HuH-7.5 (cell line): ENCODE measurements at regions not wholly inside any gene's neighbourhood (a gene's known extent, or its start where the extent isn't known, plus 50 kb on each side); places are given as distances from the start of the nearest gene placed in this dataset.
"Not testable (repeated sequence)": the region's sequence is repeated elsewhere in the genome, so short reads cannot be mapped to it uniquely, and the experiment has no call there.

Experiments used
- DNase-seq: peaks from one replicate; pipeline ENCODE4 v3.0.0; 2011; ENCODE audit warnings: low spot score

DNA sequence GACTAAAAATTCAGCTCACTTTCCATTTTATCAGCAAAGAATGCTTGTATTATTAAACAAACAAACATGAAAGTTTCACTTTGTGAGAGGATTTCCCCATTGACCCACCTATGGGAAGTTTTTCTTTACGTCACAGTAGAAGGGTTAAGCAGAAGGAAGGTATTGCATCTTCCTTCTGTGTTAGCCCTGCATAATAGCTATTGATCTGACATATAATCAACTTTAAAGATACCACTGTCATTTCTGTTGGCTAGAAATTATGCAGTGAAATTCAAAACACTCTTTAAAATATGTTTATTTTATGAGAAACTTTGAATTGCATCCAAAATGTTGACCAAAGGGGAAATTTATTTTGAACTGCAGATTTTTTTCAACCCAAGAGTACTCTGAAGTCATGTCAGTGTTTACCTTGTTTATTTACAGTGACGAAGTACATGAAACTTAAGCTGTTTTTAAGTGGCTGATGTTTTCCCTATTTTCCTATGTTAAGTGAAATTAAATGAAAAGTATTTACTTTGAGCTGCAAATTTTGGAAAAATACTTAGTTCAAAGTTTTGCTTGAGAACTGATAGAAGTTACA, 566.4 kb downstream of the ZEB2 start:
- DNase-seq: no peak

DNA sequence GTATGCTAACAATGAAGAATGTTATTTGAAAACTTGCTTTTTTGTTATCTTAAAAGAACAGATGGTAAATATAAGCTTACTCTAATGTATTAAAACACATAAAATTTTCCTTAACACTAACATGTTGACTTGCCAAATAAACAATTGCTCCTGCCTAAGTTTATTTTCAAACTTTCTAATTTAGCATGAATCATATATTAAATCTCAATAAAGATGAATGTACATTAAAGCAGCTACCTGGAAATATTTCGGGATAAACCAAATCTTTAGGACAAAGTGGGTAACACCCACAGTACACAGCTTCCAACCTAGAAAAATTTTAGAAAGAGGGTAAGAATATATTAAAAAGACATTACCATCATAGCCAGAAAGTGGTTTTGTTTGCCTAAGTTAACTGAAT, 567.4 kb downstream of the ZEB2 start:
- no peak for DNase-seq

DNA sequence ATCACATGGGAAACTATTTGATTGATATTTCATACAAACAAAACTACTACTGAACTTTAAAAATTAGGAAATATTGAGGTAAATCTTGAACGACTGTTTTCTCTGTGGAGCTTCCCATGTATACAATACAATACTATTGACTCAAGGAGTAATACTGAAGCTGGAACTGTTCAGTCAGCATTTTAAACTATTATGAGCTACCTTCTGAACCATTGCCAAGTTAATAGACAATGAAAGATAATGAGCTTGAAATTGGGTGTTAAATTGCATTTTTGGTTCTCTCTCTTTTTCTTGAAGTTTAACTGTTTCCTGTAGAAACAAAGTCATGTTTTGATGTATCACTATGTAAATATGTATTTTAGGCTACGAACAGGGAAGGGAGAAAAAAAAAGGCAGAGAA, 569.2 kb downstream of the ZEB2 start:
- DNase-seq: no peak

DNA sequence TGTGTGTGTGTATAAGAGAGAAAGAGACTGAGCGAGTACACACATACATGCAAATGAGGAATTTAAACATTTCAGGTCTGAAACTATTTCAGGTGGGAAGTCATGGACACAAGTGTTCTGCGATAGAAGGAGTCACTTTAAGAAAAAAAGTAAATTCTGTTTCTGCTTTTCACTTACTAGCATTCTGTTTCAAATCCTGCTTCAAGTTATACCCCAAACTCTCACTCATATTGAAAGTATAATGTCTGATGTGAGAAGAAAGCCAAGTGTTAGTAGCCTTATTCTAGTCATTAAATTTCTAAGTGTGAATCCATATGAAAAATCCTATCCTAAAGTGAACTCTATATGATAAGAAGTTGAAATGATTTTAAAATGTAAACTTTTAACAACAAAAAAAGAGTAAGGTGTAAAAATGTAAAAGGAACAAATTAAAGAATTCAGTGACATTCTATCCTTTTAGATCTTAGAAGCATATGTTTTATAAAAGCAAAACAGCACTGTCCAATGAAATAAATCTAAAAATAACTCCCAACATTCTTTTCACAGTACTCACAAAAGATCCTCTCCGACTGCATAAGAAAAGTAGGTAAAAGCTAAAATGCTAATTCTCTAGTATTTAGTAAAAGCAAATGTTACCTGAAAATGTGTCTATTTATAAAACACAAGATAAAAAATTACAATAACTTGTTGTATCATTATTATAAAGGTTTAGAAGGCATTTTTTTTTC, 570.6 kb downstream of the ZEB2 start:
- DNase-seq: no peak

DNA sequence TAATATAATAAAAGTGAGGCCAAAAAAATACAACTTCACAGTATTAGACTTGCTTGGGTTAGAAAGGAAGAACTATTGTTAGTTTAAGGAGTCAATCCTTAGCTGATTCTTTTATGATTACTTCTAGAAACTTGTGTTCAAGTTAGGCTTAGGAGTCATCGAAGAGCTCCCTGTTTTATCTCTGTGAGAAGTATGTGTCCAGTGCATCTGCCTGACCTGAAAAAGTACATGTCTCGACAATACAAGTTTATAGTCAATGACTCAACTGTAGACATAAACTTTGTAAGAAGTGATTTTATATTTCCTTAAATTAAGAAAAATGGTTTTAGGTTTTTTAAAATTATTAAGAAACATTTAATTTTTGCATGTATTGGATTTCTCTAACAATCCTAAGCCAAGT, 571.2 kb downstream of the ZEB2 start:
- no peak for DNase-seq

DNA sequence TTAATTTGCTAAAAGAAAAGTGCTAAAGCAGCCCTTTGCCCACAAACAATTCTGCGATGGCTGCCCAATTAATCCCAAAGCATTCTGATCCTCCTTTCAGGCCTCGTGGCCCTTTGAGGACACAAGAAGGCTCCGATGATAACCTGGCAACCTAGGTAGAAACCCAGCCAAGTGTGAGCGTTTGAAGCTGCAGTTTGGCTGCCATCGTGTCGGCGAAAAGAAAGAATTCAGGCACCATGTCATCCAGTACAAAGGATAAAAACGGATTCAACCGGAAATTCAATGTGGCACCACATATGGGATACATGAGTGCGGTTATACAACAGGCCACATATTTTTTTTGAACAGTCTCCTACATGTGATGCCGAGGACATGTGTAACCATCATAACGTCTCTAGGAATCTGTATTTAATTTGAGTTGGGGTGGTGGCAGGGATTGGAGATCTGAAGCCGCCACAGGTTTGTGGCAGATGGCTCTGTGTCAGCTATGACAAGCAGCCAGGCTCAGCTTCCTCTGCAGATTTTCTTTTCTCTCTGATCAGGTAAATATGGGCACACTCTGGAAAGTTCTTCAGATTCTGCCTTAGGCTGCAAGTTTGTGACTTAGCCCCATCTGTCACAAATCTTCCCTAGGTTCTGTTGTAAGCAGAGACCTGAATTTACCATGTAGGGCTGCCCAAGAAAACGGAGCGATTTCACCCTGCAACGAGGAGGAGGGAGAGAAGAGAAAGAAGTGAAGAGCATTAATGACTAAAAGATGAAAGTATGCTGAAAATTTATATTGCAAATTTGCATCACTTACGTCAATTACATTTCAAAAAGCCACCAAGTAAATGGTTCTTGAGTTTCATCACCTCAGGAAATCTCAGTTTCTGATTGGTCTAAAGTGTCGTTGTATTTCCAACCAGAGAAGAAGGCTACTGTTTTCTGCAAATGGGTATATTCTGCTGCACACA, 573.2 kb downstream of the ZEB2 start:
- no peak for DNase-seq

DNA sequence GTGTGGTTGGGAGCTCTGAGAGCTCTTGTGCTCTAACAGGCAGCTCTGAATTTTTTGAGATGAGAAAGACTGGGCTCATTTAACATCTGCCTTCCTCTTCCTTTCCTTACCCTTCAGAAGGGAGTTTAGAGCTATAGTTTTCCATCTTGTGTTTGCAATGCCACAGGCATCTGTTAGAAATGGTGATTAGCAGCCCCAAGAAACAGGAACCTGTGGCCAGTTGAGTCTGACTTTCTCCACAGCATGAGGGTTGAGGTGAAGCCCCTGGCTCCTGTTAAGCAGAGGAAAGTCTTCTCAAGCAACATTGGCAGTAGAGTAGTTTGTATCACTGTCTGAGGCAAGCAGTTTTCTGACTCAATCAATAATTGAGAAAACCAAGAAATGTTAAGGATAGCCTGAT, 577.4 kb downstream of the ZEB2 start:
- DNase-seq: no peak

DNA sequence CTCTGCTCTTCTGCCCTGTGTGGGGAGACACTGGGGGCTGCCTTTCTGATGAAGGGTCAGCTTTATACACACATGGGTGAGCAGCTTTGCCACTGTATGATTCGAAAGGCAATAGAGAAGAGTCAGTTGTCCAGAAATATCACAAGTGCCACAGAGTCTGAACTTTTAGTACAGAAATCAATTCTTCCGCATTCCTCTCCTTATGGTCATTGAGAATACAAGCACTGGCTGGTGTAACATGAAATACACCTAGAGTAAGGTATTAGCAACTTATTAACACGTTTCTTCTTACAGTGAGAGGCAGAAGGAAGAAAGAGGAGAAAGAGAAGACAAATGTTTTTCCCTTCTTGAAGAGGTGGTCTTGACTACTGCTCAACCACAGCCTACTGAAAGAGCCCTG, 579.2 kb downstream of the ZEB2 start:
- no peak for DNase-seq

DNA sequence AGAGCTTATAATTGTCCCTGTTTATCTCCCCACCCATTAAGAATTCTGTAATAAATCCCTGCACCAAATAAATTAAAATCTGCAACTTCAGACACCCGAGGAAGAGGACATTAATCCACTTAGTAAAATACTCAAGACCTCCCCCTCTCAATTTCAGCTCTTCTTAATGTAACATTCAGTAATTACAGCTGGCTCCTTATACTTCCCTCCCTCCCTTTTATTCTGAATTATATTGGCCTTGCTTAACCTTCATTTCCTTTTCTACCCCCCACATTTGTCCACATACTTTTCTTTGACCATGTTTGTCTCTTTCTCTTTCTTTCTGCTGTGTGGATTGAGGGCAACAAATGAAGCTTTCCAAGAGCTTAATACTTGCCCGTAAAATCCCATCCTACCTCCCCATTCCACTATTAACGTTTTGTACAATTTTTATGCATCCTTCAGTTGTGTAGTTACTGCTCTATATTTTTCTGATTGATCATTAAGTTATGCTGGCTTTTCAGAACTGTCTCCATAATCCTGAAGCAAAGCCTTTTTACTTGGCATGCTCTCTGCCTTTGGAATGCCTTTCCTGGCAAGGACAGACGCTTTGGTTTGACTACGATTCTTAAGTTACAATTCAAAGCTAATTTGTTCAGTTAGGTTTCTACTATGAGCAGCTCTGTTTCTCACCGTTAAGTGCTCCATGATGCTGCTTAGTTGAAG, 580.1 kb downstream of the ZEB2 start:
- no peak for DNase-seq

DNA sequence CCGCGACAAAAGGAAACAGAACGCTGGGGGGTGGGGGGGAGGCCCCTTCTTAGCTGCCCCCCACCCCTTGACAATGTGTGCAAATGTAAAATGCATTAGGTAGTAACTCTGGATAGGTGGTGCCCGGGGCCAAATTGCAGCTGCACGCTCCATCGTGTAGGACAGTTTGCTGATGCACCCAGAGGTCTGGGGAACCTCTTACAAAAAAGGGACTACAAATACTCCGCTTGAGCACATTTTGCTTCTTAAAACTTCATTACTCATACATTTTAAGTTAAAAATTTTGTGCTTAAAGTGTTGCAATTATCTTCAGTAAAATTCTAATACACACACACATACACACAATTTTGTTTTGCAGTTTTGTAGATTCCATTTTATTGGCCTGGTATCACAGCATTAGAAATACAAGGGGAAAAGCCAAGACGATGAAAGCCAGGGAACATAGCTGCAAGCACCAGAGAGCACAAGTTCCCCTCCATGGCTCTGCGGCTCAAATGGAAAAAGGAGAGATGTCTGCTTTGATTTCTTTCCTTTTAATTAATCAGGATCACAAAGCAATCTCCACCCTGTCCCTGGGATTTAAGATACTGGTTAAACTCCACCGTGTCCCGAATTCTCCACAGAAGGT, 582.1 kb downstream of the ZEB2 start:
- DNase-seq: no peak

DNA sequence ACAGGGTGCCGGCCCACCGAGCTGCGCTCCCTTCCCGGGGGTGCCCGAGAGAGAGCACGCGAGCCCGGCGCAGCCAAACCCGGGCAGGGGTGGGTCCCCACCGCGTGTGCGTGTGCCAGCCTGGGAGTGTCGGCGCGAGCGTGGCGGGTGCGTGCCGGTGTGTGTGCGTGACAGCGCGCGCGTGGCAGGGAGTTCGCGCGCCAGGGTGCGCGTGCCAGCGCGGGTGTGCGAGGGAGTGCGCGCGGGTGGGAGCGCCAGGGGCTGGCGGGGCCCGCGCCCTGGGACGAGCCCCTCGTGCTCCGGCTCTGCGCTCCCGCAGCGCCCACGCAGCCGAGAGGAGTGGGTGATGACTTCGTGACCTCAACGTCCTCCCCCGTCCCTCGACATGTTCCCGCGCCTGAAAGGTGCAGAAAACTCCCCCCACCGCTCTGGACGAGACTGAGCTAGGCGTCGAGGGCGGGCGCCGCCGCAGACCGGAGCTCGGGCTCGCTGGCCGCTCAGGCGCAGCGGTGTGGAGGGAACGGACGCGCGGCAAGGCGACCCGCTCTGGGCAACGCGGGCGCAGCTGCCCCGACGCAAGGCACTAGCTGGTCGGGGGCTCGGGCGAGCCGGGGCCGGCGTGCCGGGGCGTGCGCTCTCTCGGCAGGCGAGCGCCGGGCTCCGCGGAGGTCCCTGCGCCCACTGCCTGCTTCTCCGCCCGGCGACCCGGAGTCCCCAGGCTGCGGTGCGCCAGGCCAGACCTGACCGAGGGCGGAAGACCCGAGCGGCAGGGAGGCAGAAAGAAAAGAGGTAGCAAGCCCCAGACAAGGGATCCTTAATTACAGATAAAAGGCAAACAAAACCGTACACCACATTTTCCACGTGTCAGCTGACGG, 582.8 kb downstream of the ZEB2 start:
- DNase-seq: peak; percentile 26

DNA sequence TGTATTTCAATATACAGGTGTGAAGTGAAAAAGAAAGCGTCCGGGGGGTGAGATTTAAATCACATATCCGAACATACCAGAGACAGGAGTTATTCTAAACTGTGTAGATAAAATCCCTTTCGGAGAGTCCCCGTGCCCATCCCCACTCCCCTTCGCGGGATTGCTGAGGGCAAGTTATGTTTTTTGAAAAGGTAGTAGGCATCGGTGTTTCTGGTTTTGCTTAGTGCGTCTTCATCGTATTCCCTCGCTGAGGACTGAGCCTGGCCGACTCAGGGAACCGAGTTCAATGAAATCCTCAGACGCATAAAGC, 583.4 kb downstream of the ZEB2 start:
- no peak for DNase-seq

DNA sequence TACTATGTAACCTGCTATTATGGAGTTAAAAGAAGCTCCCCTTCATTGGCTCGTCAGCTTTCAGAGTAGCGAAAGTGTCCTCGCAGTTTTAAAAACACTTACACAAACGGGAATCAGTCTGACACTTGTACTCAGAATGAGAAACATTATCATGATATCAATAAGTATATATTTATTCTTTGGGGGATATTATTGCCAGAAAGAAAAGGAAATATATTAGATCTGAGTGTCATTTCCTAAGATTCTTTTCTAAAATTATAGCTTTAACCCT, 584.5 kb downstream of the ZEB2 start:
- no peak for DNase-seq

DNA sequence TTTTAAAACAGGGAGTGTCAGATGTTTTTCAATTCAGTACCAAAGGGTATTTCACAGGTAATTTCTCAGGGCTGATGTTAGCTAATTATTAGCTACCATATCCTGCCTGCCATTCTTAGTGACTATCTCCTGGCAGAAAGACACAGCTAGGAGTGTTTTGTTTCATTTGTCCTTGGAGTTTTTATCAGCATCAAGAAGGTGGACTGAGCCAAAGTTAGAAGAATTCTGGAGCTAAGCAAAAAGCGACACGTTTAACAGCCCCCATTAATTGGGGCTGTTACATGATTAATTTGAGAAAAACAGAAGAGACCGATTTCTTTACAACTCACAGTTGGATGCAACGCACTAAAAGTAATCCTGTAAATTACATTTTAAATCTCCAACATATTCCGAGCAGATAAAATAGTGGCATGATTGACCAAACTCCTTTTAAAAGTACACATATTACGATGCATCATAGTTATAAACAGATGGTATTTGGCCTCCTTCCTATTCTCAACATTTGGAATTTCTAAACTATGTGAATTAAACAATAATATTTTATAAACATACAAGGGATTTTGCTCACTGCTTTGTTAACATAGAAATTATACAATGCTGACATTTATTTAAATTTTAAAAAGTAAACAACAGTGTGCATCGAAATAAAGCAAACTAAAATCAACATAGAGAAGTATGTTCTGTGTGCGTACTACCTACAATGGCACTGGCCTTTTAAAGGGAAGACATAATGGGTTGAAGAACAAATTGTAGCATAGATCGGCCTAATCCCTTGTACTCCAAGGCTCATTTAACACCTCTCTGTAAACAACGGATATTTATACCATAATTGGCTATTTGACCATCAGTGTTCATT, 585.1 kb downstream of the ZEB2 start:
- DNase-seq: peak; percentile 31

DNA sequence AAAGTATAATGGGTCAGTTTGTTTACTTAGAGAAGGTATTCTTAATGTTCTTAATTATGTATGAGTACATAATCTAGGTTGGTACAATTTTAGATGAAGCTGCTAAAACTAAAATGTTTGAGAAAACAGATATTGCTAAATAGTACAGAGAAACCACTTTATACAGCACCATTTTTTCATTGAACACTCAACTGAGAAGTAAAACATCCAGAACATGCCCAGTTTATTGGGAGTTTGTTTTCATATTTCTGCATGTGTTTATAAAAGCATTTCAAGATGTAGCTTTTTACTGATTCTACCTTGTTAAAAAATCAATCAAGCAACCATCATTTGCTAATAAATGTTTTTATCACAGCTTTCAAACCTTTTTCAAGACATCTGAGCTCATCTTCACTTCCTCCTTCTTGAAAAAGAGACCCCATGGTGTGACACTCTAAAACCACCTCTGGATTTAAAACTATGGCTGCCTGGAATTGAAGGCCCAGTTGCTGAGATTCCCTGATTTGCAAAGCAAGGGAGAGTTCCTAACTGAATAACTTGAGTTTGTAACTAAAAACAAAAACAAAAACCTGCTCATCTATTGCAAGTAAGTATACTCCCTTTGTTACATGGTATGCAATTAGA, 585.9 kb downstream of the ZEB2 start:
- DNase-seq: no peak

DNA sequence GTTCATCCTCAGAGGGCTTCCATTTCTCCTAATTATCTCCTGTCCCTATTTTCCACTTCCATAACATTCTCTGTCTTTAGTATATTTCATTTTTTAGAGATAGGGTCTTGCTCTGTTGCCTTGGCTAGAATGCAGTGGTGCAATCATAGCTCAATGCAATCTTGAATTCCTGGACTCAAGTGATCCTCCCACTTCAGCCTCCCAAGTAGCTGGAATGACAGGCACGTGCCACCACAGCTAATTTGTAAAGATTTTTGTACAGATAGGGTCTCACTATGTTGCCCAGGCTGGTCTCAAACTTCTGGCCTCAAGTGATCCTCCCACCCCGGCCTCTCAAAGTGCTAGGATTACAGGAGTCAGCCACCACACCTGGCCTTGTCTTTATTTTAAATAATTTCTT, 589.0 kb downstream of the ZEB2 start:
- no peak for DNase-seq

DNA sequence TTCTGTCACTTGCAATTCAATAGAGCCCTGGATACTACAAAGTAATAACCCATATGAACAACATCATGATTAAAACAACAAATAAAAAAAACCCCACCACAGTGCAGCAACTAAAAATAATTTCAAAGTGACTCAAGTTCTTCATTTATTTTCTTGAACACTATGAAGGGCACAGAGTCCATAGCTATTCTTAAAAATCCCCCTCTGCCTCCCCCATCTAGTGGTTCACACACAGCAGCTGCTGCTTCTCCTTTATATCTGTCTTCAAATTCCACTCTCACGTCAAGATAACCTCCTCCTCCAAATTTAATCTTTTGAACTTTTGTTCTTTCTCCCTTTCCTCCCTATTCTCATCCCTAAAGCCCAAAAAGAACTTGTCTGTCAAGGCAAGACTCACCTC, 591.3 kb downstream of the ZEB2 start:
- no peak for DNase-seq

DNA sequence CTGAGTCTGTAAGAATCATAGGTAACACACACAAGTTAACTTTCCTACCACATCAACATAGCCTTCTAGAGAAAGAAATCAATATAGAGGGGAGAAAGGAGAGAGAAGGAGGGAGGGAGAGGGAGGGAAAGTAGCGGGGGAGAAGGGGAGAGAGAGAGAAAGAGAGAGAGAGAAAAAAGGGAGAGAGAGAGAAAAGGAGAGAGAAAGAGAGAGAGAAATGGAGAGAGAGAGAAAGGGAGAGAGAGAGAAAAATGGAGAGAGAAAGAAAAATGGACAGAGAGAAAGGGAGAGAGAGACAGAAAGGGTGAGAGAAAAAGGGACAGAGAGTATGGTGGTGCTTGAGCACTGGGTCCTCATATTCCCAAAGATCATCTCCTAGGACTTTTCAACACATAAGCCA, 591.7 kb downstream of the ZEB2 start:
- no peak for DNase-seq

DNA sequence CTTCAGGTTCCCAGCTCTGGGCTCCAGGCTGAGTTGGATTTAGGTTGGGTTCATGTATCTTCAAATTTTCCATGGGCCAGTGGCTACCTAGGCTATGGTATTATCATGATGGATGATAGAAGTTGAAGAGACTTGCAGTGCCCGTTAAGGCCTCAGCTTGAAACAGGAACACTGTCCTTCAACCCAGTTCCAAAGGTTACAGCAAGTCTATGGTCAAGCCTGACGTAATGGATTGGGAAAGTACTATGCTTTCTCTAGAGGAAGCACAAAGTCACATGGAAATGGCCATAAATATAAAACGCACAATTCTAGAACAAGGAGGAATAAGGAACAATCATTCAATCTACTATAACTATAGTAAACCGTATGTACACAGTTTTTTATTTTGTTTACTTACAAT, 593.2 kb downstream of the ZEB2 start:
- peak; percentile 59 for DNase-seq

DNA sequence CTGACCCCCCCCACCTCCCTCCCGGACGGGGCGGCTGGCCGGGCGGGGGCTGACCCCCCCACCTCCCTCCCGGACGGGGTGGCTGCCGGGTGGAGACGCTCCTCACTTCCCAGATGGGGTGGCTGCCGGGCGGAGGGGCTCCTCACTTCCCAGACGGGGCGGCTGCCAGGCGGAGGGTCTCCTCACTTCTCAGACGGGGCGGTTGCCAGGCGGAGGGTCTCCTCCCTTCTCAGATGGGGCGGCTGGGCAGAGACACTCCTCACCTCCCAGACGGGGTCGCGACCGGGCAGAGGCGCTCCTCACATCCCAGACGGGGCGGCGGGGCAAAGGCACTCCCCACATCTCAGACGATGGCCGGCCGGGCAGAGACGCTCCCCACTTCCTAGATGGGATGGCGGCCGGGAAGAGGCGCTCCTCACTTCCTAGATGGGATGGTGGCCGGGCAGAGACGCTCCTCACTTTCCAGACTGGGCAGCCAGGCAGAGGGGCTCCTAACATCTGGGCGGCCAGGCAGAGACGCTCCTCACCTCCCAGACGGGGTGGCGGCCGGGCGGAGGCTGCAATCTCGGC, 597.6 kb downstream of the ZEB2 start:
- not testable (repeated sequence) for DNase-seq
